HG03575 (cell line): ENCODE measurements at regions not wholly inside any gene's neighbourhood (a gene's known extent, or its start where the extent isn't known, plus 50 kb on each side); places are given as distances from the start of the nearest gene placed in this dataset.
A peak's percentile ranks its signal among the peaks of the same experiment; 100 is the strongest.
"Not testable (repeated sequence)": the region's sequence is repeated elsewhere in the genome, so short reads cannot be mapped to it uniquely, and the experiment has no call there.

Source experiments
- ATAC-seq: cut with Tn5 transposase; IDR thresholded peaks from one replicate; pipeline ENCODE4 v1.9.1; 2021; ENCODE audit not compliant: unreplicated experiment, insufficient number of reproducible peaks, low FRiP score; ENCODE audit errors: extremely low read depth

- ATAC-seq, result no peak
Observed at GRCh38 chr1:219072329-219072728, 101.3 kb upstream of the LYPLAL1 start.

- ATAC-seq, result no peak
Observed at GRCh38 chr1:219074084-219074728, 99.5 kb upstream of the LYPLAL1 start.

GRCh38 chr1:219075121-219075879 lies 98.4 kb upstream of the LYPLAL1 start:
- ATAC-seq, result no peak

GRCh38 chr1:219076326-219076937 lies 97.2 kb upstream of the LYPLAL1 start:
- no peak for ATAC-seq

- ATAC-seq, result not testable (repeated sequence)
Observed at GRCh38 chr1:219077767-219078166, 95.9 kb upstream of the LYPLAL1 start.

GRCh38 chr1:219081943-219082925 lies 91.4 kb upstream of the LYPLAL1 start:
- no peak for ATAC-seq

- no peak for ATAC-seq
Observed at GRCh38 chr1:219083631-219084030, 90.0 kb upstream of the LYPLAL1 start.

GRCh38 chr1:219085082-219085481 lies 88.6 kb upstream of the LYPLAL1 start:
- no peak for ATAC-seq

- no peak for ATAC-seq
Observed at GRCh38 chr1:219085988-219086387, 87.7 kb upstream of the LYPLAL1 start.

- no peak for ATAC-seq
Observed at GRCh38 chr1:219086956-219087469, 86.7 kb upstream of the LYPLAL1 start.

- peak; percentile 49 for ATAC-seq
Observed at GRCh38 chr1:219088778-219089557, 84.7 kb upstream of the LYPLAL1 start.

- ATAC-seq, result peak; percentile 87
Observed at GRCh38 chr1:219090607-219091006, 83.1 kb upstream of the LYPLAL1 start.

GRCh38 chr1:219092206-219092605 lies 81.5 kb upstream of the LYPLAL1 start:
- no peak for ATAC-seq

GRCh38 chr1:219099307-219099706 lies 74.4 kb upstream of the LYPLAL1 start:
- no peak for ATAC-seq

GRCh38 chr1:219100059-219100458 lies 73.6 kb upstream of the LYPLAL1 start:
- ATAC-seq, result no peak

GRCh38 chr1:219102466-219102865 lies 71.2 kb upstream of the LYPLAL1 start:
- not testable (repeated sequence) for ATAC-seq

GRCh38 chr1:219105893-219106292 lies 67.8 kb upstream of the LYPLAL1 start:
- no peak for ATAC-seq

GRCh38 chr1:219109424-219110018 lies 64.2 kb upstream of the LYPLAL1 start:
- ATAC-seq, result no peak
